ENCODE measurements at regions not wholly inside any gene's neighbourhood (a gene's known extent, or its start where the extent isn't known, plus 50 kb on each side); places are given as distances from the start of the nearest gene placed in this dataset.

- no peak for TF ChIP-seq CTCF (IDR thresholded peaks at IDR 0.05; ENCODE audit: low read depth, low read length)
- no peak overlapping the region for H3K4me3 ChIP-seq (ENCODE audit: low read depth, low read length)
Measured at GRCh38 chr3:124108446-124108845, 116.5 kb upstream of the ROPN1 start.

- no peak for TF ChIP-seq CTCF (IDR thresholded peaks at IDR 0.05; ENCODE audit: low read depth, low read length)
- H3K4me3 ChIP-seq (ENCODE audit: low read depth, low read length): no peak overlapping the region
Measured at GRCh38 chr3:124113485-124113884, 121.6 kb upstream of the ROPN1 start.

GRCh38 chr3:124115279-124115678 is 123.4 kb upstream of the ROPN1 start:
- TF ChIP-seq CTCF (IDR thresholded peaks at IDR 0.05; ENCODE audit: low read depth, low read length): no peak
- no peak overlapping the region for H3K4me3 ChIP-seq (ENCODE audit: low read depth, low read length)

GRCh38 chr3:124115956-124116355 is 124.0 kb upstream of the ROPN1 start:
- TF ChIP-seq CTCF (IDR thresholded peaks at IDR 0.05; ENCODE audit: low read depth, low read length): no peak
- no peak overlapping the region for H3K4me3 ChIP-seq (ENCODE audit: low read depth, low read length)

GRCh38 chr3:124116906-124117305 is 125.0 kb upstream of the ROPN1 start:
- TF ChIP-seq CTCF (IDR thresholded peaks at IDR 0.05; ENCODE audit: low read depth, low read length): no peak
- H3K4me3 ChIP-seq (ENCODE audit: low read depth, low read length): no peak overlapping the region

GRCh38 chr3:124117486-124117885 is 125.6 kb upstream of the ROPN1 start:
- no peak overlapping the region for H3K4me3 ChIP-seq (ENCODE audit: low read depth, low read length)
- TF ChIP-seq CTCF (IDR thresholded peaks at IDR 0.05; ENCODE audit: low read depth, low read length): no peak

GRCh38 chr3:124118397-124118796 is 126.5 kb upstream of the ROPN1 start:
- no peak overlapping the region for H3K4me3 ChIP-seq (ENCODE audit: low read depth, low read length)
- no peak for TF ChIP-seq CTCF (IDR thresholded peaks at IDR 0.05; ENCODE audit: low read depth, low read length)
